ENCODE measurements at regions not wholly inside any gene's neighbourhood (a gene's known extent, or its start where the extent isn't known, plus 50 kb on each side); places are given as distances from the start of the nearest gene placed in this dataset.
"Not testable (repeated sequence)": the region's sequence is repeated elsewhere in the genome, so short reads cannot be mapped to it uniquely, and the experiment has no call there.

- POLR2A ChIA-PET: no interaction called here
- H3K9me3 Mint-ChIP-seq (ENCODE audit: unreplicated experiment): no peaks in the 10 kb centered on the region
- no peak for DNase-seq (ENCODE audit: unreplicated experiment)
- intact Hi-C loops (cut with micrococcal nuclease): no loop called here
- no peak for TF ChIP-seq CTCF (IDR thresholded peaks at IDR 0.05; ENCODE audit: unreplicated experiment)
- CTCF ChIA-PET: no interaction called here
- BruUV-seq (replicated peaks): no TSS peak
- no peaks in the 10 kb centered on the region for H3K36me3 Mint-ChIP-seq (ENCODE audit: insufficient read depth, unreplicated experiment)
- H3K4me1 Mint-ChIP-seq (ENCODE audit: insufficient read depth, unreplicated experiment): no peaks in the 10 kb centered on the region
- no peaks in the 10 kb centered on the region for H3K27me3 Mint-ChIP-seq (ENCODE audit: insufficient read depth, unreplicated experiment)
- no peak overlapping the region for H3K27ac Mint-ChIP-seq (ENCODE audit: low read depth, unreplicated experiment)
- H3K4me3 Mint-ChIP-seq (ENCODE audit: unreplicated experiment): no peak overlapping the region
Measured at GRCh38 chr11:92462821-92463220, 238.2 kb downstream of the FAT3 start.

- Mint-ChIP-seq H3K27me3 (ENCODE audit: insufficient read depth, unreplicated experiment) (no peaks in the 10 kb centered on the region), H3K4me1 (ENCODE audit: insufficient read depth, unreplicated experiment) (no peaks in the 10 kb centered on the region), H3K27ac (ENCODE audit: low read depth, unreplicated experiment) (no peak overlapping the region), H3K9me3 (ENCODE audit: unreplicated experiment) (no peaks in the 10 kb centered on the region), H3K4me3 (ENCODE audit: unreplicated experiment) (no peak overlapping the region), H3K36me3 (ENCODE audit: insufficient read depth, unreplicated experiment) (no peaks in the 10 kb centered on the region)
- no peak for DNase-seq (ENCODE audit: unreplicated experiment)
- BruUV-seq (replicated peaks): no TSS peak
- no peak for TF ChIP-seq CTCF (IDR thresholded peaks at IDR 0.05; ENCODE audit: unreplicated experiment)
- intact Hi-C loops (cut with micrococcal nuclease): no loop called here
- ChIA-PET POLR2A (no interaction called here), CTCF (interaction anchor here (0.6 kb wide), 1 partner anchor 589 kb away, joined by 4 read pairs; no protein-coding TSS in a partner anchor)
Measured at GRCh38 chr11:92464822-92465221, 240.2 kb downstream of the FAT3 start.

- intact Hi-C loops (cut with micrococcal nuclease); DNase-seq (ENCODE audit: unreplicated experiment); POLR2A ChIA-PET; H3K36me3 Mint-ChIP-seq (ENCODE audit: insufficient read depth, unreplicated experiment); H3K4me1 Mint-ChIP-seq (ENCODE audit: insufficient read depth, unreplicated experiment); H3K4me3 Mint-ChIP-seq (ENCODE audit: unreplicated experiment); BruUV-seq (replicated peaks); H3K9me3 Mint-ChIP-seq (ENCODE audit: unreplicated experiment); H3K27me3 Mint-ChIP-seq (ENCODE audit: insufficient read depth, unreplicated experiment); H3K27ac Mint-ChIP-seq (ENCODE audit: low read depth, unreplicated experiment): not testable (repeated sequence)
- CTCF ChIA-PET: interaction anchor here (0.6 kb wide), 1 partner anchor 589 kb away, joined by 4 read pairs; no protein-coding TSS in a partner anchor
Measured at GRCh38 chr11:92465410-92465809, 240.8 kb downstream of the FAT3 start.

- H3K36me3 Mint-ChIP-seq (ENCODE audit: insufficient read depth, unreplicated experiment): no peaks in the 10 kb centered on the region
- CTCF ChIA-PET: interaction anchor here (0.6 kb wide), 2 partner anchors 13 to 304 kb away, joined by 3 to 4 read pairs; no protein-coding TSS in a partner anchor
- no peaks in the 10 kb centered on the region for H3K27me3 Mint-ChIP-seq (ENCODE audit: insufficient read depth, unreplicated experiment)
- H3K27ac Mint-ChIP-seq (ENCODE audit: low read depth, unreplicated experiment): peak overlapping the region; percentile 65
- TF ChIP-seq CTCF (IDR thresholded peaks at IDR 0.05; ENCODE audit: unreplicated experiment): no peak
- no TSS peak for BruUV-seq (replicated peaks)
- H3K4me1 Mint-ChIP-seq (ENCODE audit: insufficient read depth, unreplicated experiment): peaks cover 18% of the 10 kb centered on the region
- POLR2A ChIA-PET: no interaction called here
- intact Hi-C loops (cut with micrococcal nuclease): no loop called here
- H3K4me3 Mint-ChIP-seq (ENCODE audit: unreplicated experiment): no peak overlapping the region
- DNase-seq (ENCODE audit: unreplicated experiment): peak; percentile 69
- no peaks in the 10 kb centered on the region for H3K9me3 Mint-ChIP-seq (ENCODE audit: unreplicated experiment)
Measured at GRCh38 chr11:92473736-92474135, 249.1 kb downstream of the FAT3 start.

GRCh38 chr11:92475316-92475715, 250.7 kb downstream of the FAT3 start:
- intact Hi-C loops (cut with micrococcal nuclease): no loop called here
- BruUV-seq (replicated peaks): no TSS peak
- POLR2A ChIA-PET: interaction anchor here (0.6 kb wide), 1 partner anchor 607 kb away, joined by 3 read pairs; no protein-coding TSS in a partner anchor
- Mint-ChIP-seq H3K9me3 (ENCODE audit: unreplicated experiment) (no peaks in the 10 kb centered on the region), H3K4me3 (ENCODE audit: unreplicated experiment) (no peak overlapping the region), H3K36me3 (ENCODE audit: insufficient read depth, unreplicated experiment) (no peaks in the 10 kb centered on the region), H3K4me1 (ENCODE audit: insufficient read depth, unreplicated experiment) (peaks cover 18% of the 10 kb centered on the region), H3K27ac (ENCODE audit: low read depth, unreplicated experiment) (no peak overlapping the region), H3K27me3 (ENCODE audit: insufficient read depth, unreplicated experiment) (no peaks in the 10 kb centered on the region)
- no peak for DNase-seq (ENCODE audit: unreplicated experiment)
- no peak for TF ChIP-seq CTCF (IDR thresholded peaks at IDR 0.05; ENCODE audit: unreplicated experiment)
- CTCF ChIA-PET: interaction anchor here (0.7 kb wide), 1 partner anchor 295 kb away, joined by 7 read pairs; no protein-coding TSS in a partner anchor
